K562 (cell line): ENCODE measurements at regions not wholly inside any gene's neighbourhood (a gene's known extent, or its start where the extent isn't known, plus 50 kb on each side); places are given as distances from the start of the nearest gene placed in this dataset.

ENCODE experiments used
- ATF1 ChIP-seq, 2 experiments: fragments of 450-650 bp in 1 of 2; IDR thresholded peaks; 2 replicates each; pipeline ENCODE4 v1.6.1; 2016; ENCODE audit warnings: missing compliant biosample characterization in 1 of 2, missing genetic modification characterization in 1 of 2
- HLTF ChIP-seq: fragments of 450-650 bp; IDR thresholded peaks from 2 replicates; pipeline ENCODE4 v1.6.1; 2016
- L3MBTL2 ChIP-seq: fragments of 450-650 bp; IDR thresholded peaks from 2 replicates; pipeline ENCODE4 v1.6.1; 2016; ENCODE audit warnings: mild to moderate bottlenecking, moderate library complexity
- MAZ ChIP-seq, 2 experiments: fragments of 450-650 bp in 1 of 2; sonication (generic) in 1 of 2; formaldehyde crosslinking; IDR thresholded peaks in 1 of 2; conservative IDR thresholded peaks in 1 of 2; 2 replicates each; pipeline versions ENCODE4 v1.4.0 to v1.5.0; 2020; ENCODE audit warnings: mild to moderate bottlenecking in 1 of 2, missing genetic modification reagents in 1 of 2
- SPI1 ChIP-seq: IDR thresholded peaks from 2 replicates; pipeline ENCODE4 v1.6.1; 2011; ENCODE audit warnings: low read depth, low read length, control low read depth, borderline replicate concordance
- TCF7 ChIP-seq: sonication (generic); IDR thresholded peaks from 2 replicates; pipeline ENCODE4 v1.6.1; 2016; ENCODE audit warnings: antibody characterized with exemption, borderline replicate concordance
- ZKSCAN1 ChIP-seq: fragments of 150-350 bp; IDR thresholded peaks from 2 replicates; pipeline ENCODE4 v1.6.1; 2016; ENCODE audit warnings: low read depth, low read length
- ZNF24 ChIP-seq: fragments of 450-650 bp; IDR thresholded peaks from 2 replicates; pipeline ENCODE4 v1.6.1; 2016
- TF ChIP-seq, protein P1 (sequence below): fragments of 250-450 bp; sonication (Bioruptor Pico); IDR thresholded peaks from 2 replicates; pipeline ENCODE4 v1.5.0; 2022; ENCODE audit warnings: mild to moderate bottlenecking
- TF ChIP-seq, protein P2 (sequence below): fragments of 200-800 bp; sonication (Bioruptor generic); IDR thresholded peaks from 2 replicates; pipeline ENCODE4 v1.6.1; 2017; ENCODE audit warnings: missing genetic modification characterization, missing compliant biosample characterization

DNA sequence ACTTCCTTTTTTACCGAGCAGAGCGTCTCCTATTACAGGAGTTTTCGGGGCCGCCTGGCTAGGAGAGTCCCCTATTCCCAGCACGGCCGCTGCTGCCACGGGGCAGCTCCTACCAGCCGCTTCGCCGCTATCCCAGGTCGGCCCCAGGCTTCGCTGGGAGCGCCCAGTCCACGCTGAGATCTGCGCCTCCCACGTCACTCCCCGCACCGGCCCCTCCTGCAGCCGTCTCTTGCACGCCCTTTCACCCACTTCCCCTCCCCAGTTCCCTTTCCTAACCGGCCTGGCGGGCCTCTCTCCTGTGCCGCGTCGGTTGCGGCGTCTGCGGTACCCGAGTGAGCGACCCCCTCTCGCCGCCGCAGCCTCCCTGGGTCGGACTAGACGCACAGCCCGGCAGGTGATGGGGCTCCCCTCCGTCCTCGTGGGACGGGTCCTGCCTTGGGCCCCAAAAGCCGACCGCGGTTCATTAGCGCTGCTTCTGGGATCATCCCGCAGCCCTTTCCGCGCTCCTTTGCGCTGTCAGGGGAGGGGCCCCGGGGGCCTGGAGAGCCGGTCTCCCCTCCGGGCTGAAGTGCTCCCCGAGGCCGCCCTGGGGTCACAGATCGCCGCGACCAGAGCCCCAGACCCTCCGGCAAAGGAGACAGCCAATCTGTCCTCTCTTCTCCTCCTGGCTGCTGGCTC is 1318.4 kb downstream of the TMEM121 start (continued):
- TF ChIP-seq SPI1 (peak; percentile 35; the same call in 1 of the 2 replicates), HLTF (no peak), L3MBTL2 (0 out of 2 replicates have a peak, but pooled peaks have one; percentile 21), ATF1 (CRISPR knock-in tag; IDR thresholded peaks at IDR 0.05) (no peak), ATF1 (tag; IDR thresholded peaks at IDR 0.05) (peak; percentile 40; the same call in 1 of the 2 replicates), ZNF24 (no peak), MAZ (CRISPR knock-in tag; conservative IDR thresholded peaks at IDR 0.05 in 1 of 2, IDR thresholded peaks at IDR 0.05 in 1 of 2) (0 out of 4 replicates have a peak, but pooled peaks of 1 of the 2 experiments have one; percentile 13), TCF7 (no peak), ZKSCAN1 (no peak)
- TF ChIP-seq, protein P1, sequence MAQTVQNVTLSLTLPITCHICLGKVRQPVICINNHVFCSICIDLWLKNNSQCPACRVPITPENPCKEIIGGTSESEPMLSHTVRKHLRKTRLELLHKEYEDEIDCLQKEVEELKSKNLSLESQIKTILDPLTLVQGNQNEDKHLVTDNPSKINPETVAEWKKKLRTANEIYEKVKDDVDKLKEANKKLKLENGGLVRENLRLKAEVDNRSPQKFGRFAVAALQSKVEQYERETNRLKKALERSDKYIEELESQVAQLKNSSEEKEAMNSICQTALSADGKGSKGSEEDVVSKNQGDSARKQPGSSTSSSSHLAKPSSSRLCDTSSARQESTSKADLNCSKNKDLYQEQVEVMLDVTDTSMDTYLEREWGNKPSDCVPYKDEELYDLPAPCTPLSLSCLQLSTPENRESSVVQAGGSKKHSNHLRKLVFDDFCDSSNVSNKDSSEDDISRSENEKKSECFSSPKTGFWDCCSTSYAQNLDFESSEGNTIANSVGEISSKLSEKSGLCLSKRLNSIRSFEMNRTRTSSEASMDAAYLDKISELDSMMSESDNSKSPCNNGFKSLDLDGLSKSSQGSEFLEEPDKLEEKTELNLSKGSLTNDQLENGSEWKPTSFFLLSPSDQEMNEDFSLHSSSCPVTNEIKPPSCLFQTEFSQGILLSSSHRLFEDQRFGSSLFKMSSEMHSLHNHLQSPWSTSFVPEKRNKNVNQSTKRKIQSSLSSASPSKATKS: no peak
- TF ChIP-seq, protein P2, sequence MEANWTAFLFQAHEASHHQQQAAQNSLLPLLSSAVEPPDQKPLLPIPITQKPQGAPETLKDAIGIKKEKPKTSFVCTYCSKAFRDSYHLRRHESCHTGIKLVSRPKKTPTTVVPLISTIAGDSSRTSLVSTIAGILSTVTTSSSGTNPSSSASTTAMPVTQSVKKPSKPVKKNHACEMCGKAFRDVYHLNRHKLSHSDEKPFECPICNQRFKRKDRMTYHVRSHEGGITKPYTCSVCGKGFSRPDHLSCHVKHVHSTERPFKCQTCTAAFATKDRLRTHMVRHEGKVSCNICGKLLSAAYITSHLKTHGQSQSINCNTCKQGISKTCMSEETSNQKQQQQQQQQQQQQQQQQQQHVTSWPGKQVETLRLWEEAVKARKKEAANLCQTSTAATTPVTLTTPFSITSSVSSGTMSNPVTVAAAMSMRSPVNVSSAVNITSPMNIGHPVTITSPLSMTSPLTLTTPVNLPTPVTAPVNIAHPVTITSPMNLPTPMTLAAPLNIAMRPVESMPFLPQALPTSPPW: peak; percentile 63; the same call in 1 of the 2 replicates
